IMR-90 (cell line): ENCODE measurements at regions not wholly inside any gene's neighbourhood (a gene's known extent, or its start where the extent isn't known, plus 50 kb on each side); places are given as distances from the start of the nearest gene placed in this dataset.

ENCODE experiments used
- ATAC-seq: fragments of 200-7000 bp; cut with Tn5 transposase; 2 replicates; pipeline ENCODE4 v1.9.1; 2020; ENCODE audit warnings: low read depth, mild to moderate bottlenecking, moderate library complexity
- BruUV-seq: library from RNA; stranded (reverse); fragments of 400-500 nt; replicated peaks from 2 replicates; lab custom pipeline; 2021; lab: Mats Ljungman, UMichigan
- CTCF ChIA-PET: fragments of 300-600 bp; formaldehyde crosslinking; extraction: SDS; loops from one replicate; lab custom pipeline; 2021; ENCODE audit warnings: antibody characterized with exemption; lab: Yijun Ruan, JAX
- POLR2A ChIA-PET: fragments of 300-600 bp; sonication (Branson Sonifier 250); formaldehyde crosslinking; loops from one replicate; lab custom pipeline; 2022; ENCODE audit warnings: antibody characterized with exemption; ENCODE audit not compliant: unreplicated experiment; lab: Charles Lee
- DNase-seq: peaks from one replicate; pipeline ENCODE4 v3.0.0; 2013
- H2AFZ ChIP-seq: replicated peaks from 2 replicates; pipeline ENCODE3; 2013; ENCODE audit warnings: low read length, mild to moderate bottlenecking; ENCODE audit not compliant: poor library complexity
- H2AK5ac ChIP-seq: 2 replicates; pipeline ENCODE4 v1.6.1; 2013; ENCODE audit warnings: low read depth, low read length, inconsistent platforms
- H2AK9ac ChIP-seq: replicated peaks from 2 replicates; pipeline ENCODE3; 2013; ENCODE audit warnings: mild to moderate bottlenecking, low read depth, low read length, moderate library complexity; ENCODE audit not compliant: poor library complexity
- H2BK120ac ChIP-seq: 2 replicates; pipeline ENCODE4 v1.6.1; 2013; ENCODE audit warnings: low read depth, low read length, inconsistent platforms
- H2BK15ac ChIP-seq: 3 replicates; pipeline ENCODE4 v1.6.1; 2013; ENCODE audit warnings: low read depth, low read length, inconsistent platforms
- H2BK20ac ChIP-seq: 2 replicates; pipeline ENCODE4 v1.6.1; 2013; ENCODE audit warnings: low read depth, mild to moderate bottlenecking, inconsistent platforms, low read length, moderate library complexity
- H2BK5ac ChIP-seq: 2 replicates; pipeline ENCODE4 v1.6.1; 2013; ENCODE audit warnings: mild to moderate bottlenecking, low read depth, low read length, inconsistent platforms; ENCODE audit not compliant: poor library complexity, severe bottlenecking
- H3K14ac ChIP-seq: replicated peaks from 2 replicates; pipeline ENCODE4 v1.6.1; 2013; ENCODE audit warnings: low read depth, low read length, inconsistent platforms
- H3K18ac ChIP-seq: 2 replicates; pipeline ENCODE4 v1.6.1; 2013; ENCODE audit warnings: low read depth, low read length, control low read depth
- H3K23ac ChIP-seq: 2 replicates; pipeline ENCODE4 v1.6.1; 2013; ENCODE audit warnings: low read depth, low read length, inconsistent platforms
- H3K27ac ChIP-seq: 2 replicates; pipeline ENCODE4 v1.5.1; 2013; ENCODE audit warnings: mild to moderate bottlenecking, control low read depth, low read length; ENCODE audit not compliant: insufficient read depth
- H3K27me3 ChIP-seq: 2 replicates; pipeline ENCODE4 v1.6.1; 2013; ENCODE audit warnings: low read length; ENCODE audit not compliant: control insufficient read depth, insufficient read depth
- H3K36me3 ChIP-seq: 2 replicates; pipeline ENCODE4 v1.6.1; 2013; ENCODE audit warnings: low read length, mixed read lengths; ENCODE audit not compliant: control insufficient read depth, insufficient read depth
- H3K4ac ChIP-seq: 2 replicates; pipeline ENCODE4 v1.6.1; 2013; ENCODE audit warnings: low read depth, low read length, inconsistent platforms
- H3K4me1 ChIP-seq: 2 replicates; pipeline ENCODE4 v1.6.1; 2013; ENCODE audit warnings: low read length, mixed read lengths; ENCODE audit not compliant: control insufficient read depth, insufficient read depth
- H3K4me2 ChIP-seq: 2 replicates; pipeline ENCODE4 v1.6.1; 2013; ENCODE audit warnings: low read depth, mild to moderate bottlenecking, control low read depth, low read length, moderate library complexity
- H3K4me3 ChIP-seq: 2 replicates; pipeline ENCODE4 v1.5.1; 2013; ENCODE audit warnings: low read depth, mild to moderate bottlenecking, control low read depth, low read length, moderate library complexity; ENCODE audit not compliant: insufficient read depth
- H3K56ac ChIP-seq: 2 replicates; pipeline ENCODE4 v1.6.1; 2013; ENCODE audit warnings: low read length, inconsistent platforms; ENCODE audit not compliant: insufficient read depth; ENCODE audit errors: extremely low read depth
- H3K79me1 ChIP-seq, 2 experiments: 2 replicates each; pipeline ENCODE4 v1.6.1; 2013; ENCODE audit warnings: low read length in 2 of 2, inconsistent platforms in 1 of 2, low read depth in 1 of 2
- H3K9ac ChIP-seq: 2 replicates; pipeline ENCODE4 v1.6.1; 2013; ENCODE audit warnings: low read depth, low read length, control low read depth
- H3K9me1 ChIP-seq: 2 replicates; pipeline ENCODE4 v1.6.1; 2013; ENCODE audit warnings: low read length, inconsistent platforms; ENCODE audit not compliant: insufficient read depth
- H3K9me3 ChIP-seq: 2 replicates; pipeline ENCODE4 v1.6.1; 2013; ENCODE audit warnings: low read length; ENCODE audit not compliant: control insufficient read depth, insufficient read depth
- H4K20me1 ChIP-seq: 2 replicates; pipeline ENCODE4 v1.6.1; 2013; ENCODE audit warnings: low read length, inconsistent platforms; ENCODE audit not compliant: insufficient read depth
- H4K5ac ChIP-seq: 2 replicates; pipeline ENCODE4 v1.6.1; 2013; ENCODE audit warnings: mild to moderate bottlenecking, low read depth, low read length, control low read depth
- H4K8ac ChIP-seq, 2 experiments: 2 replicates each; pipeline ENCODE4 v1.6.1; 2013; ENCODE audit warnings: low read depth in 2 of 2, low read length in 2 of 2, control low read depth in 1 of 2, inconsistent platforms in 1 of 2
- H4K91ac ChIP-seq: 2 replicates; pipeline ENCODE4 v1.6.1; 2013; ENCODE audit warnings: low read depth, low read length, inconsistent platforms; ENCODE audit not compliant: insufficient read depth
- MAFK ChIP-seq: IDR thresholded peaks from 2 replicates; pipeline ENCODE4 v1.6.1; 2012; ENCODE audit warnings: low read depth, low read length, improper control_type of control experiment
- SMC3 ChIP-seq: fragments of 150-350 bp; IDR thresholded peaks from 2 replicates; pipeline ENCODE4 v1.6.1; 2016; ENCODE audit warnings: low read depth, mild to moderate bottlenecking, antibody characterized with exemption, low read length, moderate library complexity
- WGBS, 2 experiments: methylation state at CpG; one replicate each; pipeline versions ENCODE4 v1.1.5 to v1.1.7; 2013; ENCODE audit warnings: missing lambda C conversion rate in 2 of 2; ENCODE audit not compliant: insufficient read length in 1 of 2; ENCODE audit errors: extremely low coverage in 2 of 2; 5-methylcytosine and 5-hydroxymethylcytosine counted together
- dilution Hi-C: fragments of 300-500 bp; cut with HindIII; formaldehyde crosslinking; loops from one replicate; pipeline ENCODE4 v1.14.3; 2018; ENCODE audit warnings: low sequenced_read_pairs; ENCODE audit not compliant: unreplicated experiment
- in situ Hi-C: fragments of 300-500 bp; cut with MboI; formaldehyde crosslinking; loops from 3 replicates; pipeline ENCODE4 v1.14.3; 2019; ENCODE audit warnings: low sequenced_read_pairs, inconsistent platforms, mixed read lengths
- intact Hi-C: fragments of 100-400 bp; cut with micrococcal nuclease; formaldehyde crosslinking; loops from 2 replicates; pipeline ENCODE4 v1.10.0; 2022
- TF ChIP-seq, protein P1 (sequence below): conservative IDR thresholded peaks from 2 replicates; pipeline ENCODE4 v1.5.1; 2012; ENCODE audit warnings: mild to moderate bottlenecking, low read depth, low read length, improper control_type of control experiment
- TF ChIP-seq, protein P2 (sequence below): fragments of 150-350 bp; IDR thresholded peaks from 2 replicates; pipeline ENCODE4 v1.6.1; 2016; ENCODE audit warnings: low read depth, mild to moderate bottlenecking, low read length, moderate library complexity, borderline replicate concordance

DNA sequence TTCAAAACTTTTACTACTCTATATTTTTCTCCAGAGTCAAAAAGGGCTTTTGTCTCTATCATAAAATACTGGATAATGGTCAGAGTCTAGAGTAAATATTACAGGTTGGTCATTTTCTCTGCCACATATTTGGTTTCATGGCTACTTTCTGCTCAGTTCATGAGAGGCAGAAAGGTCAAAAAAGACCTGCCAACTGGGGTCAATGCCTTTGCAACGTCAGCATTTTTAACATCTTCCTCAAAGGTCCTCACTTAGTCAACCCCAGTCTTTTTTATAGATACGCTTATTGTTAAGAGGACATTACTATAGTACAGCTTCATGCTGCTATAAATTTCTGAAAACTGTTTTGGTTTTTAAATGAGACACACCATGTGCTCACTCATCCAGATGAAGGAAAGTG lies 312.1 kb upstream of the ARHGEF26 start:
- Histone ChIP-seq H3K18ac (no peak overlapping the region), H3K56ac (no peak overlapping the region), H4K5ac (no peak overlapping the region), H3K27ac (no peak overlapping the region), H3K79me1 (no peaks in the 10 kb centered on the region), H3K4me1 (no peaks in the 10 kb centered on the region), H3K9me3 (no peaks in the 10 kb centered on the region), H4K91ac (no peak overlapping the region), H3K4me2 (no peak overlapping the region), H3K9ac (no peak overlapping the region), H4K20me1 (no peaks in the 10 kb centered on the region), H3K9me1 (no peaks in the 10 kb centered on the region), H3K23ac (no peak overlapping the region), H3K27me3 (no peaks in the 10 kb centered on the region), H3K36me3 (no peaks in the 10 kb centered on the region), H2AFZ (no peak overlapping the region), H2BK15ac (no peak overlapping the region), H3K4me3 (no peak overlapping the region), H3K4ac (no peak overlapping the region), H2BK120ac (no peak overlapping the region), H3K14ac (no peak overlapping the region), H2AK9ac (no peak overlapping the region), H4K8ac (no peak overlapping the region), H2AK5ac (no peak overlapping the region), H2BK5ac (no peak overlapping the region), H2BK20ac (no peak overlapping the region)
- no TSS peak for BruUV-seq
- no CpG with 5 or more reads among the region's 2 CpGs for WGBS, 2 experiments
- peak; percentile 65 for TF ChIP-seq MAFK
- TF ChIP-seq, protein P1, sequence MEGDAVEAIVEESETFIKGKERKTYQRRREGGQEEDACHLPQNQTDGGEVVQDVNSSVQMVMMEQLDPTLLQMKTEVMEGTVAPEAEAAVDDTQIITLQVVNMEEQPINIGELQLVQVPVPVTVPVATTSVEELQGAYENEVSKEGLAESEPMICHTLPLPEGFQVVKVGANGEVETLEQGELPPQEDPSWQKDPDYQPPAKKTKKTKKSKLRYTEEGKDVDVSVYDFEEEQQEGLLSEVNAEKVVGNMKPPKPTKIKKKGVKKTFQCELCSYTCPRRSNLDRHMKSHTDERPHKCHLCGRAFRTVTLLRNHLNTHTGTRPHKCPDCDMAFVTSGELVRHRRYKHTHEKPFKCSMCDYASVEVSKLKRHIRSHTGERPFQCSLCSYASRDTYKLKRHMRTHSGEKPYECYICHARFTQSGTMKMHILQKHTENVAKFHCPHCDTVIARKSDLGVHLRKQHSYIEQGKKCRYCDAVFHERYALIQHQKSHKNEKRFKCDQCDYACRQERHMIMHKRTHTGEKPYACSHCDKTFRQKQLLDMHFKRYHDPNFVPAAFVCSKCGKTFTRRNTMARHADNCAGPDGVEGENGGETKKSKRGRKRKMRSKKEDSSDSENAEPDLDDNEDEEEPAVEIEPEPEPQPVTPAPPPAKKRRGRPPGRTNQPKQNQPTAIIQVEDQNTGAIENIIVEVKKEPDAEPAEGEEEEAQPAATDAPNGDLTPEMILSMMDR, result no peak
- TF ChIP-seq, protein P2, sequence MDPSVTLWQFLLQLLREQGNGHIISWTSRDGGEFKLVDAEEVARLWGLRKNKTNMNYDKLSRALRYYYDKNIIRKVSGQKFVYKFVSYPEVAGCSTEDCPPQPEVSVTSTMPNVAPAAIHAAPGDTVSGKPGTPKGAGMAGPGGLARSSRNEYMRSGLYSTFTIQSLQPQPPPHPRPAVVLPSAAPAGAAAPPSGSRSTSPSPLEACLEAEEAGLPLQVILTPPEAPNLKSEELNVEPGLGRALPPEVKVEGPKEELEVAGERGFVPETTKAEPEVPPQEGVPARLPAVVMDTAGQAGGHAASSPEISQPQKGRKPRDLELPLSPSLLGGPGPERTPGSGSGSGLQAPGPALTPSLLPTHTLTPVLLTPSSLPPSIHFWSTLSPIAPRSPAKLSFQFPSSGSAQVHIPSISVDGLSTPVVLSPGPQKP, result no peak
- no peak for TF ChIP-seq SMC3
- intact Hi-C loops (no loop called here), dilution Hi-C loops (no loop called here), in situ Hi-C loops (no loop called here)
- DNase-seq (no peak), ATAC-seq (no peak)
- ChIA-PET CTCF (no interaction called here), POLR2A (no interaction called here)
